22Rv1 (cell line): ENCODE measurements at regions not wholly inside any gene's neighbourhood (a gene's known extent, or its start where the extent isn't known, plus 50 kb on each side); places are given as distances from the start of the nearest gene placed in this dataset.
"Not testable (repeated sequence)": the region's sequence is repeated elsewhere in the genome, so short reads cannot be mapped to it uniquely, and the experiment has no call there.

ENCODE experiments used
- H3K27ac ChIP-seq: fragments of 450-650 bp; 2 replicates; pipeline ENCODE4 v1.5.1; 2017
- ZFX ChIP-seq: fragments of 450-650 bp; IDR thresholded peaks from 2 replicates; pipeline ENCODE4 v1.6.1; 2017; ENCODE audit warnings: antibody characterized with exemption, borderline replicate concordance
- TF ChIP-seq, protein P1 (sequence below): fragments of 450-650 bp; IDR thresholded peaks from 2 replicates; pipeline ENCODE4 v1.5.1; 2017; ENCODE audit warnings: mild to moderate bottlenecking

DNA sequence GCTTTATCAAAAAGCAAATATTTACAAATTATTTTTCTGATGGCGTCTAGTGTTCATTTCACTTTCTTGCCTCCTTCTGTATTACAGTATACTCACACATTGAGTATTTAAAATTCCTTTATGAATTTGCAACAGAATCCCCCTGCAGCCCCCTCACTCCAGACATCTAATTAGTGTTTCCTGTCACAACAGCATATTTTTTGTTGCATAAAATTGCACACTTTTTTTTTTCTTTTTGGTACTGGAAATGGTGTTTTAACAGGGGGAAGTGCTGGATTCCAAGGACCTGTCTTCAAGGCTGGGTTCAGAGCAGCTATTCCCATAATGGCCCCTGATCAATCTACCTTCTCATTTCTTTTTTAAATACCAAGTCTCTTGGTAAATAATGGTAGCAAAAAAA, 184.3 kb upstream of the HMCN1 start:
- H3K27ac ChIP-seq: no peak overlapping the region
- TF ChIP-seq, protein P1, sequence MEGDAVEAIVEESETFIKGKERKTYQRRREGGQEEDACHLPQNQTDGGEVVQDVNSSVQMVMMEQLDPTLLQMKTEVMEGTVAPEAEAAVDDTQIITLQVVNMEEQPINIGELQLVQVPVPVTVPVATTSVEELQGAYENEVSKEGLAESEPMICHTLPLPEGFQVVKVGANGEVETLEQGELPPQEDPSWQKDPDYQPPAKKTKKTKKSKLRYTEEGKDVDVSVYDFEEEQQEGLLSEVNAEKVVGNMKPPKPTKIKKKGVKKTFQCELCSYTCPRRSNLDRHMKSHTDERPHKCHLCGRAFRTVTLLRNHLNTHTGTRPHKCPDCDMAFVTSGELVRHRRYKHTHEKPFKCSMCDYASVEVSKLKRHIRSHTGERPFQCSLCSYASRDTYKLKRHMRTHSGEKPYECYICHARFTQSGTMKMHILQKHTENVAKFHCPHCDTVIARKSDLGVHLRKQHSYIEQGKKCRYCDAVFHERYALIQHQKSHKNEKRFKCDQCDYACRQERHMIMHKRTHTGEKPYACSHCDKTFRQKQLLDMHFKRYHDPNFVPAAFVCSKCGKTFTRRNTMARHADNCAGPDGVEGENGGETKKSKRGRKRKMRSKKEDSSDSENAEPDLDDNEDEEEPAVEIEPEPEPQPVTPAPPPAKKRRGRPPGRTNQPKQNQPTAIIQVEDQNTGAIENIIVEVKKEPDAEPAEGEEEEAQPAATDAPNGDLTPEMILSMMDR: no peak
- TF ChIP-seq ZFX: no peak

DNA sequence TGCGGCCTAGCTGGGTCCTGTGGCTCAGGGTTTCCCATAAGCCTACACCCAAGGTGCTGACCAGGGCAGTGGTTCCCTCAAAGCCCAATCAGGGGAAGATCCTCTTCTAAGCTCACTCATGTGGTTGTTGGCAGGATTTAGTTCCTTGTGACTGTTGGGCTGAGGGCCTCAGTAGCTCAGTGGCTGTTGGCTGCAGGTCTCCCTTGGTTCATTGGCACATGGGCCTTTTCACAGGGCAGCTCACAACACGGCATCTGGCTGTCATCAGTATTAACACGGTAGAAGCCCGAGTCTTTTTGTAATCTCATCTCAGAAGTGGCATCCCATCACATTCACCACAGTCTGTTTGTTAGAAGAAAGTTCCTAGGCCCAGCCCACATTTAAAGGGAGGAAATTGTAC, 188.2 kb upstream of the HMCN1 start:
- H3K27ac ChIP-seq: no peak overlapping the region
- TF ChIP-seq ZFX: no peak
- TF ChIP-seq, protein P1: no peak

DNA sequence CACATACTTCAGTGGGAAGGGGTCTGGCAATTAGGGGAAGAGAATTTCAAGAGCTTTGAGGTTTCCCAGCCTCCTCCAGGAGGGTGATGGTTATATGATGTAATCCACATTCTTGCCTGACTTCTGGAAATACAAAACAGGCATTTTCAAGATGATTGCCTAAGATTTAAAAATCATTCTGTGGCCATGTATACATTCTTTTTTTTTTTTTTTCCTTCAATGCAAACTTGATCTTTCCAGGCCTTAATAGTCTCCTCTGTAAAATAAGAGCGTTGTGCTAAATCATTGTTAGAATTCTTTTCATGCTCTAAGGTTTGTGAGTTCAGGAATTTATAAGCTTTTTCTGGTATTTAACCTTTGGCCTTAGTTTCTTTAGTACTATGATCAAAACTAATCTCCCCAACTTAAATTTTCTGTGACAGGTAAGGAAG, 192.3 kb upstream of the HMCN1 start:
- TF ChIP-seq, protein P1: no peak
- no peak for TF ChIP-seq ZFX
- H3K27ac ChIP-seq: no peak overlapping the region

DNA sequence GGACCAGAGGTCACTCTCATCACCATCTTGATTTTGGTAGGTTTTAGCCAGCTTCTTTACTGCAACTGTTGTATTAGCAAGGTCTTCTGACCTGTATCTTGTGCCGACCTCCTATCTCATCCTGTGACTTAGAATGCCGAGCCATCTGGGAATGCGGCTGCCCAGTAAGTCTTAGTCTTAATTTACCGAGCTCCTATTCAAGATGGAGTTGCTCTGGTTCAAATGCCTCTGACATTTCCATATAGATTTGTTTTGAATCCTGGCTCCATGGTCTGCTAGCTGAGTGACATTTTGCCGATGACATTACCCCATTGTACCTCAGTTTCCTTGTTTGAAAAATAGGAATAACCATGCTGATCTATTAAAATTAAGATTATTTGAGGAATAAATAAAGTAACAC, 193.9 kb upstream of the HMCN1 start:
- no peak overlapping the region for H3K27ac ChIP-seq
- TF ChIP-seq ZFX: no peak
- TF ChIP-seq, protein P1: no peak

DNA sequence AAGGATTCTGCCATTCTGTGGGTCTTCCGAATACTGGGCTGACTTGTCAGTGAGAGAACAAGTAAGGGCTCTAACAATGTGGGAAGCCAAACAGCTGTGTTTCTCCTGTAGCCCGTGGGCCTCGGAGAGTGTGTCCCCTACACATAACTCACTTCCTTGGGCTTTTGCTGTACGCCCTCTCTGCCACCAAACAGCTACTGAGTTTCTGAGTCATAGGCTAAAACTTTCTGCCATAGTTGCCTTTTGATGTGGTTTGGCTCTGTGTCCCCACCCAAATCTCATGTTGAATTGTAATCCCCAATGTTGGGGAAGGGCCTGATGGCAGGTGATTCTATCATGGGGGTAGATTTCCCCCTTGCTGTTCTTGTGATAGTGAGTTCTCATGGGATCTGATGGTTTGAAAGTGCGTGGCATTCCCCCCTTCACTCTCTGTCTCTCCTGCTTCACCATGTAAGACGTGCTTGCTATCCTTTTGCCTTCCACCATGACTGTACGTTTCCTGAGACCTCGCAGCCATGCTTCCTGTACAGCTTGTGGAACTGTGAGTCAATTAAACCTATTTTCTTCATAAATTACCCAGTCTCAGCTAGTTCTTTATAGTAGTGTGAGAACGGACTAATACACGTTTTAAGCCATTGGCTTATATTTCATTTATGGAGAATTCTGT, 194.8 kb upstream of the HMCN1 start:
- TF ChIP-seq, protein P1: no peak
- no peak for TF ChIP-seq ZFX
- no peak overlapping the region for H3K27ac ChIP-seq

DNA sequence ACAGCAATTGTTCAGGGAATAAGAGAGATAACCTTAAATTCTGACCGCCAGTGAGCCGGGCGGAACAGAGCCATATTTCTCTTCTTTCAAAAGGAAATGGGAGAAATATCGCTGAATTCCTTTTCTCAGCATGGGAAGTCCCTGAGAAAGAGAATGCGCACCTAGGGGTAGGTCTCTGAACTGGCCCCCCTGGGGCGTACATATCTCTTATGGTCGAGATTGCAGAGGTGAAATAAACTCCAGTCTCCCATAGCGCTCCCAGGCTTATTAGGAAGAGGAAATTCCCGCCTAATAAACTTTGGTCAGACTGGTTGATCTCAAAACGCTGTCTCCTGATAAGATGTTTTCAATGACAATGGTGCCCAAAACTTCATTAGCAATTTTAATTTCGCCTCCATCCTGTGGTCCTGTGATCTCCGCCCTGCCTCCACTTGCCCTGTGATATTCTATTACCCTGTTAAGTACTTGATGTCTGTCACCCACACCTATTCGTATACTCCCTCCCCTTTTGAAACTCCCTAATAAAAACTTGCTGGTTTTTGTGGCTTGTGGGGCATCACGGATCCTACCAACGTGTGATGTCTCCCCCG, 195.8 kb upstream of the HMCN1 start:
- H3K27ac ChIP-seq: not testable (repeated sequence)

DNA sequence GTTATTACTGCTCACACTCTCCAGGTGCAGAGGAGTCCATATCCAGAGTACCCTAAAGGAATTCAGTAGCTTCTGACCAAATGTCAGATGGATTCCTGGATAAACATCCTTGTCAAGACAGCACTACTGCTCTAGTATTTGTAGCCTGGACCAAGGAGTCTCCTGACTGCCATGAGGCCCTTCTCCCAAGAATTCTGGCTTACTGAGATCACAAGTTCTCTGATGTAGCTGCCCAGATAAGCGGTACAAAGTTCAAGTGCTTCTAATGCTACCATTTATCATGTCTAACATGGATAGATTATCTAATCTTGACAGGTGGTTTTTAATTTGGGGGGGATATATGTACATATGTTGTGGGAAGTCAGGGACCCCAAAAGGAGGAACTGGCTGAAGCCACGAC, 196.6 kb upstream of the HMCN1 start:
- H3K27ac ChIP-seq: no peak overlapping the region
- TF ChIP-seq, protein P1: no peak
- TF ChIP-seq ZFX: no peak
